B cell (primary cell): ENCODE measurements at regions not wholly inside any gene's neighbourhood (a gene's known extent, or its start where the extent isn't known, plus 50 kb on each side); places are given as distances from the start of the nearest gene placed in this dataset.

Experiments used
- ATAC-seq: fragments of 200-7000 bp; cut with Tn5 transposase; one replicate; pipeline ENCODE4 v1.10.0; 2021; ENCODE audit warnings: low read depth, mild to moderate bottlenecking, moderate number of reproducible peaks, moderate library complexity
- CTCF ChIA-PET: fragments of 350-600 bp; sonication (Branson Sonifier 250); formaldehyde crosslinking; loops from one replicate; lab custom pipeline; 2021; ENCODE audit warnings: antibody characterized with exemption, inconsistent platforms; lab: Charles Lee
- POLR2A ChIA-PET: fragments of 350-600 bp; sonication (Branson Sonifier 250); formaldehyde crosslinking; loops from one replicate; lab custom pipeline; 2021; ENCODE audit warnings: antibody characterized with exemption; lab: Charles Lee
- DNase-seq: peaks from one replicate; pipeline ENCODE4 v3.0.0; 2013
- H2AFZ ChIP-seq: 2 replicates; pipeline ENCODE4 v1.6.1; 2012; ENCODE audit warnings: mild to moderate bottlenecking, low read depth, low read length; ENCODE audit not compliant: insufficient read depth, poor library complexity, severe bottlenecking
- H3K27ac ChIP-seq, 2 donors: 1 replicate in 1 of 2; 2 replicates in 1 of 2; pipeline ENCODE4 v1.5.1; 2012 to 2013; ENCODE audit warnings: low read length in 2 of 2, mild to moderate bottlenecking in 2 of 2, moderate library complexity in 1 of 2
- H3K27me3 ChIP-seq, 4 experiments: fragments of 200-600 bp in 1 of 4; sonication (generic) in 1 of 4; replicated peaks in 1 of 4; 1 replicate in 2 of 4; 2 replicates in 2 of 4; pipeline versions ENCODE4 v1.6.1 to v1.7.0; 2013 to 2016; ENCODE audit warnings: low read length in 3 of 4, mild to moderate bottlenecking in 2 of 4, mixed read lengths in 1 of 4, moderate library complexity in 1 of 4; ENCODE audit not compliant: insufficient read depth in 4 of 4, control insufficient read depth in 3 of 4; ENCODE audit errors: control extremely low read depth in 1 of 4
- H3K36me3 ChIP-seq, 2 experiments: replicated peaks in 1 of 2; 1 replicate in 1 of 2; 2 replicates in 1 of 2; pipeline versions ENCODE4 v1.6.1 to v1.7.1; 2013; ENCODE audit warnings: low read length in 1 of 2; ENCODE audit not compliant: insufficient read depth in 2 of 2, control insufficient read depth in 1 of 2; ENCODE audit errors: control extremely low read depth in 1 of 2, extremely low read depth in 1 of 2
- H3K4me1 ChIP-seq, 2 donors: fragments of 200-600 bp in 1 of 2; sonication (generic) in 1 of 2; 1 replicate in 1 of 2; 2 replicates in 1 of 2; pipeline versions ENCODE4 v1.5.1 to v1.6.1; 2013 to 2017; ENCODE audit warnings: low read length in 2 of 2; ENCODE audit not compliant: control insufficient read depth in 2 of 2, insufficient read depth in 2 of 2
- H3K4me2 ChIP-seq: replicated peaks from 2 replicates; pipeline ENCODE3; 2012; ENCODE audit warnings: mild to moderate bottlenecking, low read depth, low read length; ENCODE audit not compliant: poor library complexity, severe bottlenecking
- H3K4me3 ChIP-seq, 5 experiments: fragments of 200-600 bp in 1 of 5; sonication (generic) in 1 of 5; 1 replicate in 3 of 5; 2 replicates in 2 of 5; pipeline versions ENCODE4 v1.5.1 to v1.7.0; 2011 to 2016; ENCODE audit warnings: low read length in 4 of 5, mild to moderate bottlenecking in 4 of 5, low read depth in 2 of 5, control low read depth in 1 of 5, moderate library complexity in 1 of 5; ENCODE audit not compliant: insufficient read depth in 1 of 5; ENCODE audit errors: control extremely low read depth in 1 of 5, extremely low read depth in 1 of 5
- H3K79me2 ChIP-seq: fragments of 200-600 bp; sonication (generic); one replicate; pipeline ENCODE4 v1.6.0; 2016; ENCODE audit warnings: low read length; ENCODE audit not compliant: control insufficient read depth, insufficient read depth
- H3K9ac ChIP-seq: fragments of 200-600 bp; sonication (generic); 2 replicates; pipeline ENCODE4 v1.6.1; 2017; ENCODE audit warnings: mild to moderate bottlenecking, low read length, moderate library complexity
- H3K9me3 ChIP-seq, 3 donors: one replicate each; pipeline versions ENCODE4 v1.6.1 to v1.7.1; 2013; ENCODE audit warnings: low read length in 2 of 3; ENCODE audit not compliant: control insufficient read depth in 2 of 3, insufficient read depth in 1 of 3; ENCODE audit errors: control extremely low read depth in 1 of 3
- H4K20me1 ChIP-seq: 2 replicates; pipeline ENCODE4 v1.6.0; 2012; ENCODE audit warnings: mild to moderate bottlenecking, low read length; ENCODE audit not compliant: insufficient read depth, control insufficient read depth, poor library complexity, severe bottlenecking
- H3K27ac Mint-ChIP-seq: one replicate; pipeline ENCODE4 v1.8.0; 2021; ENCODE audit warnings: mixed read lengths
- H3K27me3 Mint-ChIP-seq: one replicate; pipeline ENCODE4 v1.8.0; 2021; ENCODE audit warnings: mixed read lengths
- H3K4me1 Mint-ChIP-seq: one replicate; pipeline ENCODE4 v1.8.0; 2021; ENCODE audit warnings: mixed read lengths
- H3K4me3 Mint-ChIP-seq: one replicate; pipeline ENCODE4 v1.8.0; 2021; ENCODE audit warnings: mixed read lengths
- H3K9me3 Mint-ChIP-seq: one replicate; pipeline ENCODE4 v1.8.0; 2022; ENCODE audit warnings: mixed read lengths; ENCODE audit not compliant: insufficient read depth
- EZH2 ChIP-seq: IDR thresholded peaks from 2 replicates; pipeline ENCODE4 v1.6.1; 2012; ENCODE audit warnings: borderline replicate concordance, low read depth, mild to moderate bottlenecking, moderate library complexity, low read length; ENCODE audit not compliant: insufficient read depth, poor library complexity, severe bottlenecking
- WGBS: methylation state at CpG from one replicate; pipeline ENCODE4 v1.1.5; 2013; ENCODE audit warnings: missing lambda C conversion rate; ENCODE audit not compliant: insufficient coverage; 5-methylcytosine and 5-hydroxymethylcytosine counted together
- intact Hi-C: fragments of 100-400 bp; cut with micrococcal nuclease; formaldehyde crosslinking; loops from one replicate; pipeline ENCODE4 v1.10.0; 2022
- TF ChIP-seq, protein P1 (sequence below): fragments of 200-600 bp; IDR thresholded peaks from one replicate; pipeline ENCODE4 v1.8.0; 2022; ENCODE audit warnings: antibody characterized with exemption, mild to moderate bottlenecking

DNA sequence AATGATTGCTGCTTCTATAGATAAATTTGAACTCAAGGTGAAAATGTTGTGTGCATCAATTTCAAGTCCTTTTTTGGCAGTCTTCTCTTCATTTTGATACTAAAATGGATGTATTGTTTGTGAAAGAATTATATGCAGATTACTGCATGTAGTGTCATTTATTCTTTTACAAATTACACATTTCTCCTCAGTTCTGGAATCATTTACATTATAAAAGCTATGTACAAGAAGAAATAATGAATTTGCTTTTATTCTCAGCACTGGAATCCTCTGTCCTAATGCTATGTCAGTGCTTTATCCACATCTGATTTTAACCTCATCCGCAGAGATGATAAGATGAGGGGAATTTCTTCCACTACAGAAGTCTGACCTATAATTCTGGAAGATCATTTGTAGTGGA is 220.8 kb upstream of the UBE2E3 start:
- no peak overlapping the region for H2AFZ ChIP-seq
- no peak overlapping the region for H3K9ac ChIP-seq
- no peaks in the 10 kb centered on the region for H3K36me3 ChIP-seq
- TF ChIP-seq, protein P1, sequence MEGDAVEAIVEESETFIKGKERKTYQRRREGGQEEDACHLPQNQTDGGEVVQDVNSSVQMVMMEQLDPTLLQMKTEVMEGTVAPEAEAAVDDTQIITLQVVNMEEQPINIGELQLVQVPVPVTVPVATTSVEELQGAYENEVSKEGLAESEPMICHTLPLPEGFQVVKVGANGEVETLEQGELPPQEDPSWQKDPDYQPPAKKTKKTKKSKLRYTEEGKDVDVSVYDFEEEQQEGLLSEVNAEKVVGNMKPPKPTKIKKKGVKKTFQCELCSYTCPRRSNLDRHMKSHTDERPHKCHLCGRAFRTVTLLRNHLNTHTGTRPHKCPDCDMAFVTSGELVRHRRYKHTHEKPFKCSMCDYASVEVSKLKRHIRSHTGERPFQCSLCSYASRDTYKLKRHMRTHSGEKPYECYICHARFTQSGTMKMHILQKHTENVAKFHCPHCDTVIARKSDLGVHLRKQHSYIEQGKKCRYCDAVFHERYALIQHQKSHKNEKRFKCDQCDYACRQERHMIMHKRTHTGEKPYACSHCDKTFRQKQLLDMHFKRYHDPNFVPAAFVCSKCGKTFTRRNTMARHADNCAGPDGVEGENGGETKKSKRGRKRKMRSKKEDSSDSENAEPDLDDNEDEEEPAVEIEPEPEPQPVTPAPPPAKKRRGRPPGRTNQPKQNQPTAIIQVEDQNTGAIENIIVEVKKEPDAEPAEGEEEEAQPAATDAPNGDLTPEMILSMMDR: no peak
- no peak for TF ChIP-seq EZH2
- H3K4me3 Mint-ChIP-seq: no peak overlapping the region
- no peaks in the 10 kb centered on the region for H3K27me3 ChIP-seq
- intact Hi-C loops: no loop called here
- H3K27ac Mint-ChIP-seq: no peak overlapping the region
- no peaks in the 10 kb centered on the region for H3K4me1 ChIP-seq
- no peak overlapping the region for H3K4me3 ChIP-seq
- DNase-seq (no peak), ATAC-seq (no peak)
- H3K79me2 ChIP-seq: no peaks in the 10 kb centered on the region
- WGBS: no CpG with 5 or more reads among the region's 1 CpG
- no peaks in the 10 kb centered on the region for H3K9me3 ChIP-seq
- ChIA-PET POLR2A (no interaction called here), CTCF (no interaction called here)
- H3K27me3 Mint-ChIP-seq: peaks cover 7% of the 10 kb centered on the region
- no peaks in the 10 kb centered on the region for H3K4me1 Mint-ChIP-seq
- no peaks in the 10 kb centered on the region for H4K20me1 ChIP-seq
- no peaks in the 10 kb centered on the region for H3K9me3 Mint-ChIP-seq
- no peak overlapping the region for H3K4me2 ChIP-seq
- no peak overlapping the region for H3K27ac ChIP-seq

DNA sequence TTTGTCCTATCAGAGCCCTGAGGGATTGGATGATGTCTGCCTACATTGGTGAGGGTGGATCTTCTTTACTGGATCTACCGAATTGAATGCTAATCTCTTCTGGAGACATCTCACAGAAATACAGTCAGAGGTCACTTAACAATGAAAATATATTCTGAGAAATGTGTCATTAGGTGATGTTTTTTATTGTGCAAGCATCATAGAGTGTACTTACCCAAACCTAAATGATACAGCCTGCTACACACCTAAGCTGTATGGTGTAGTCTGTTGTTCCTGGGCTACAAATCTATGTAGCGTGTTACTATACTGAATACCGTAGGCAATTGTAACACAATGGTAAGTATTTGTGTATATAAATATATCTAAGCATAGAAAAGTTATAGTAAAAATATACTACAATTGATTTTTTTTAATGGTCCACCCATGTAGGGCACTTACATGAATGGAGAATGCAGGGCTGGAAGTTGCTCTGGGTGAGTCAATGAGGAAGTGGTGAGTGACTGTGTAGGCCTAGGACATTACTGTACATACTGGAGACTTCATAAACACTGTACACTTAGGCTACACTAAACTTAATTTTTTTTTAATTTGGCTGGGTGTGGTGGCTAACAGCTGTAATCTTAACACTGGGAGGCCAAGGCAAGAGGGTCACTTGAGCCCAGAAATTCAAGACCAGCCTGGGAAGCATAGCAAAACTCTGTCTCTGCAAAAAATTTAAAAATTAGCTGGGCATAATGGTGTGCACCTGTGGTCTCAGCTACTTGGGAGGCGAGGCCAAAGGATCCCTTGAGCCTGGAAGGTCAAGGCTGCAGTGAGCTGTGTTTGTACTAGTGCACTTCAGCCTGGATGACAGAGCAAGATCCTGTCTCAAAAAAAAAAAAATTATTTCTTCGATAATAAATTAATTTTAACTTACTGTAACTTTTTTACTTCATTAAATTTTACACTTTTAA is 226.3 kb upstream of the UBE2E3 start:
- H3K4me2 ChIP-seq: no peak overlapping the region
- H3K27ac ChIP-seq: no peak overlapping the region
- intact Hi-C loops: no loop called here
- no peaks in the 10 kb centered on the region for H4K20me1 ChIP-seq
- no peak overlapping the region for H3K4me3 Mint-ChIP-seq
- CTCF ChIA-PET: interaction anchor here (0.7 kb wide), 1 partner anchor 242 kb away, joined by 3 read pairs; no protein-coding TSS in a partner anchor
- H3K9me3 ChIP-seq: no peaks in the 10 kb centered on the region
- WGBS: no CpG with 5 or more reads among the region's 5 CpGs
- no peak for DNase-seq
- H3K27me3 Mint-ChIP-seq: no peaks in the 10 kb centered on the region
- no peaks in the 10 kb centered on the region for H3K79me2 ChIP-seq
- no peak overlapping the region for H3K27ac Mint-ChIP-seq
- TF ChIP-seq, protein P1: no peak
- TF ChIP-seq EZH2: no peak
- no peak overlapping the region for H3K4me3 ChIP-seq
- POLR2A ChIA-PET: no interaction called here
- H3K9me3 Mint-ChIP-seq: no peaks in the 10 kb centered on the region
- H3K9ac ChIP-seq: no peak overlapping the region
- H3K4me1 Mint-ChIP-seq: no peaks in the 10 kb centered on the region
- ATAC-seq: no peak
- no peak overlapping the region for H2AFZ ChIP-seq
- H3K36me3 ChIP-seq: no peaks in the 10 kb centered on the region
- H3K4me1 ChIP-seq: no peaks in the 10 kb centered on the region
- H3K27me3 ChIP-seq: no peaks in the 10 kb centered on the region
